HG02610 (cell line): ENCODE measurements at regions not wholly inside any gene's neighbourhood (a gene's known extent, or its start where the extent isn't known, plus 50 kb on each side); places are given as distances from the start of the nearest gene placed in this dataset.
"Not testable (repeated sequence)": the region's sequence is repeated elsewhere in the genome, so short reads cannot be mapped to it uniquely, and the experiment has no call there.

Experiments
- ATAC-seq: cut with Tn5 transposase; IDR thresholded peaks from one replicate; pipeline ENCODE4 v1.9.1; 2021; ENCODE audit warnings: mild to moderate bottlenecking, moderate library complexity; ENCODE audit not compliant: unreplicated experiment

- no peak for ATAC-seq
These were observed 477.3 kb downstream of the KLF12 start for GRCh38 chr13:73656863-73657262.

GRCh38 chr13:73653688-73654087, 480.5 kb downstream of the KLF12 start:
- no peak for ATAC-seq

GRCh38 chr13:73647417-73647816, 486.8 kb downstream of the KLF12 start:
- ATAC-seq, result no peak

- not testable (repeated sequence) for ATAC-seq
These were observed 493.6 kb downstream of the KLF12 start for GRCh38 chr13:73640476-73641179.

GRCh38 chr13:73635166-73635787, 498.9 kb downstream of the KLF12 start:
- no peak for ATAC-seq

GRCh38 chr13:73633817-73634460, 500.3 kb downstream of the KLF12 start:
- ATAC-seq, result no peak

GRCh38 chr13:73631411-73631810, 502.8 kb downstream of the KLF12 start:
- no peak for ATAC-seq

- no peak for ATAC-seq
These were observed 508.5 kb downstream of the KLF12 start for GRCh38 chr13:73625562-73626339.

GRCh38 chr13:73623281-73623680, 510.9 kb downstream of the KLF12 start:
- ATAC-seq, result no peak

GRCh38 chr13:73622381-73622780, 511.8 kb downstream of the KLF12 start:
- no peak for ATAC-seq

- no peak for ATAC-seq
These were observed 515.8 kb downstream of the KLF12 start for GRCh38 chr13:73618275-73618865.

- ATAC-seq, result no peak
These were observed 517.3 kb downstream of the KLF12 start for GRCh38 chr13:73616861-73617260.

- ATAC-seq, result no peak
These were observed 523.2 kb downstream of the KLF12 start for GRCh38 chr13:73610799-73611592.

- ATAC-seq, result no peak
These were observed 525.3 kb downstream of the KLF12 start for GRCh38 chr13:73608711-73609485.

GRCh38 chr13:73608157-73608516, 526.1 kb downstream of the KLF12 start:
- ATAC-seq, result no peak

- no peak for ATAC-seq
These were observed 526.6 kb downstream of the KLF12 start for GRCh38 chr13:73607489-73608156.

- ATAC-seq, result no peak
These were observed 530.6 kb downstream of the KLF12 start for GRCh38 chr13:73603646-73604045.

GRCh38 chr13:73602295-73602694, 531.9 kb downstream of the KLF12 start:
- no peak for ATAC-seq

GRCh38 chr13:73601708-73602107, 532.5 kb downstream of the KLF12 start:
- ATAC-seq, result no peak
